MCF 10A (cell line): ENCODE measurements at regions not wholly inside any gene's neighbourhood (a gene's known extent, or its start where the extent isn't known, plus 50 kb on each side); places are given as distances from the start of the nearest gene placed in this dataset.

Experiments
- BruUV-seq: library from RNA; stranded (reverse); fragments of 400-500 nt; replicated peaks from 2 replicates; lab custom pipeline; 2021; lab: Mats Ljungman, UMichigan
- CTCF ChIA-PET: fragments of 300-600 bp; sonication (Branson Sonifier 250); formaldehyde crosslinking; extraction: SDS; loops from one replicate; lab custom pipeline; 2021; ENCODE audit warnings: antibody characterized with exemption, inconsistent platforms; lab: Yijun Ruan, JAX
- POLR2A ChIA-PET: fragments of 300-600, 350-650 bp; sonication (Branson Sonifier 250); formaldehyde crosslinking; extraction: SDS; loops from one replicate; lab custom pipeline; 2020; ENCODE audit warnings: antibody characterized with exemption, inconsistent platforms; lab: Yijun Ruan, JAX
- DNase-seq: peaks from one replicate; pipeline ENCODE4 v3.0.0-alpha.2; 2018; ENCODE audit not compliant: unreplicated experiment
- H3K27ac Mint-ChIP-seq: one replicate; pipeline ENCODE4 v1.8.0; 2022; ENCODE audit warnings: mild to moderate bottlenecking, low read depth, mixed read lengths; ENCODE audit not compliant: unreplicated experiment
- H3K27me3 Mint-ChIP-seq: one replicate; pipeline ENCODE4 v1.8.0; 2022; ENCODE audit warnings: mixed read lengths; ENCODE audit not compliant: insufficient read depth, unreplicated experiment
- H3K36me3 Mint-ChIP-seq: one replicate; pipeline ENCODE4 v1.8.0; 2022; ENCODE audit warnings: mild to moderate bottlenecking, moderate library complexity, mixed read lengths; ENCODE audit not compliant: insufficient read depth, unreplicated experiment
- H3K4me1 Mint-ChIP-seq: one replicate; pipeline ENCODE4 v1.8.0; 2022; ENCODE audit warnings: mixed read lengths; ENCODE audit not compliant: insufficient read depth, unreplicated experiment
- H3K4me3 Mint-ChIP-seq: one replicate; pipeline ENCODE4 v1.8.0; 2022; ENCODE audit warnings: mild to moderate bottlenecking, moderate library complexity, mixed read lengths; ENCODE audit not compliant: unreplicated experiment
- H3K9me3 Mint-ChIP-seq: one replicate; pipeline ENCODE4 v1.8.0; 2022; ENCODE audit warnings: mixed read lengths; ENCODE audit not compliant: unreplicated experiment
- CTCF ChIP-seq: fragments of 200-600 bp; IDR thresholded peaks from one replicate; pipeline ENCODE4 v1.8.0; 2022; ENCODE audit warnings: antibody characterized with exemption, mild to moderate bottlenecking; ENCODE audit not compliant: unreplicated experiment
- intact Hi-C: fragments of 100-400 bp; cut with micrococcal nuclease; formaldehyde crosslinking; loops from 2 replicates; pipeline ENCODE4 v1.14.1; 2022

- Mint-ChIP-seq H3K4me1 (no peaks in the 10 kb centered on the region), H3K36me3 (no peaks in the 10 kb centered on the region), H3K9me3 (peaks cover 8% of the 10 kb centered on the region), H3K4me3 (no peak overlapping the region), H3K27ac (no peak overlapping the region), H3K27me3 (no peaks in the 10 kb centered on the region)
- TF ChIP-seq CTCF, result no peak
- intact Hi-C loops, result no loop called here
- BruUV-seq, result no TSS peak
- ChIA-PET CTCF (no interaction called here), POLR2A (no interaction called here)
- DNase-seq, result no peak
Observed at GRCh38 chr11:70616317-70616716, 218.0 kb downstream of the CTTN start.

GRCh38 chr11:70616938-70617654, 218.8 kb downstream of the CTTN start:
- no peaks in the 10 kb centered on the region for H3K4me1 Mint-ChIP-seq
- TF ChIP-seq CTCF, result no peak
- ChIA-PET CTCF (no interaction called here), POLR2A (no interaction called here)
- no peaks in the 10 kb centered on the region for H3K27me3 Mint-ChIP-seq
- no peak for DNase-seq
- no peak overlapping the region for H3K4me3 Mint-ChIP-seq
- intact Hi-C loops, result no loop called here
- BruUV-seq, result no TSS peak
- H3K27ac Mint-ChIP-seq, result no peak overlapping the region
- peaks cover 8% of the 10 kb centered on the region for H3K9me3 Mint-ChIP-seq
- H3K36me3 Mint-ChIP-seq, result no peaks in the 10 kb centered on the region

- H3K4me3 Mint-ChIP-seq, result no peak overlapping the region
- H3K27ac Mint-ChIP-seq, result no peak overlapping the region
- POLR2A ChIA-PET, result no interaction called here
- no peak for TF ChIP-seq CTCF
- intact Hi-C loops, result no loop called here
- H3K4me1 Mint-ChIP-seq, result no peaks in the 10 kb centered on the region
- CTCF ChIA-PET, result no interaction called here
- no peaks in the 10 kb centered on the region for H3K27me3 Mint-ChIP-seq
- no TSS peak for BruUV-seq
- DNase-seq, result no peak
- H3K36me3 Mint-ChIP-seq, result peaks cover 6% of the 10 kb centered on the region
- H3K9me3 Mint-ChIP-seq, result peaks cover 8% of the 10 kb centered on the region
Observed at GRCh38 chr11:70618431-70619101, 220.2 kb downstream of the CTTN start.

GRCh38 chr11:70619591-70619990, 221.3 kb downstream of the CTTN start:
- no peak overlapping the region for H3K4me3 Mint-ChIP-seq
- BruUV-seq, result no TSS peak
- TF ChIP-seq CTCF, result no peak
- H3K9me3 Mint-ChIP-seq, result peaks cover 8% of the 10 kb centered on the region
- DNase-seq, result no peak
- no peaks in the 10 kb centered on the region for H3K4me1 Mint-ChIP-seq
- intact Hi-C loops, result no loop called here
- peaks cover 6% of the 10 kb centered on the region for H3K36me3 Mint-ChIP-seq
- ChIA-PET CTCF (no interaction called here), POLR2A (no interaction called here)
- no peak overlapping the region for H3K27ac Mint-ChIP-seq
- no peaks in the 10 kb centered on the region for H3K27me3 Mint-ChIP-seq
